ENCODE measurements at regions not wholly inside any gene's neighbourhood (a gene's known extent, or its start where the extent isn't known, plus 50 kb on each side); places are given as distances from the start of the nearest gene placed in this dataset.

- TF ChIP-seq POLR2A (IDR thresholded peaks at IDR 0.05) (no peak), CTCF (IDR thresholded peaks at IDR 0.05) (no peak)
Observed at GRCh38 chr4:33751050-33751449, 2493.3 kb downstream of the ARAP2 start.
